Endothelial cell of umbilical vein (primary cell): ENCODE measurements at regions not wholly inside any gene's neighbourhood (a gene's known extent, or its start where the extent isn't known, plus 50 kb on each side); places are given as distances from the start of the nearest gene placed in this dataset.

Experiments used
- BruUV-seq: library from RNA; stranded (reverse); fragments of 400-500 nt; replicated peaks from 2 replicates; lab custom pipeline; 2021; lab: Mats Ljungman, UMichigan
- CTCF ChIA-PET: fragments of 300-600, 350-600 bp; sonication (Branson Sonifier 250); formaldehyde crosslinking; loops from one replicate; lab custom pipeline; 2021; ENCODE audit warnings: antibody characterized with exemption, inconsistent platforms; lab: Charles Lee
- POLR2A ChIA-PET: fragments of 300-600, 350-600 bp; sonication (Branson Sonifier 250); formaldehyde crosslinking; loops from one replicate; lab custom pipeline; 2021; ENCODE audit warnings: antibody characterized with exemption, inconsistent platforms; lab: Charles Lee
- DNase-seq: peaks from one replicate; pipeline ENCODE4 v3.0.0-alpha.2; 2011; ENCODE audit warnings: low read depth, low spot score
- FAIRE-seq: peaks from 2 replicates; lab custom pipeline; 2011; peaks lifted over from hg19 to GRCh38; lab: Jason Lieb, UNC
- H2AFZ ChIP-seq: 2 replicates; pipeline ENCODE4 v1.6.0; 2012; ENCODE audit warnings: low read depth, low read length, control low read depth, inconsistent platforms
- H3K27ac ChIP-seq: 2 replicates; pipeline ENCODE4 v1.5.1; 2011; ENCODE audit warnings: low read depth, mild to moderate bottlenecking, control low read depth, low read length, moderate library complexity; ENCODE audit not compliant: insufficient read depth
- H3K27me3 ChIP-seq, 2 experiments: 2 replicates each; pipeline versions ENCODE4 v1.6.0 to v1.6.1; 2011; ENCODE audit warnings: low read length in 2 of 2, mixed read lengths in 1 of 2; ENCODE audit not compliant: control insufficient read depth in 2 of 2, insufficient read depth in 2 of 2
- H3K36me3 ChIP-seq, 2 experiments: 2 replicates in 1 of 2; 3 replicates in 1 of 2; pipeline ENCODE4 v1.5.1; 2011; ENCODE audit warnings: low read length in 2 of 2, mild to moderate bottlenecking in 1 of 2, moderate library complexity in 1 of 2; ENCODE audit not compliant: control insufficient read depth in 2 of 2, insufficient read depth in 2 of 2; ENCODE audit errors: extremely low read depth in 1 of 2
- H3K4me1 ChIP-seq: 3 replicates; pipeline ENCODE4 v1.5.1; 2011; ENCODE audit warnings: mild to moderate bottlenecking, low read length; ENCODE audit not compliant: control insufficient read depth, insufficient read depth; ENCODE audit errors: extremely low read depth
- H3K4me2 ChIP-seq: 2 replicates; pipeline ENCODE4 v1.6.1; 2011; ENCODE audit warnings: low read length, control low read depth, mixed read lengths; ENCODE audit not compliant: insufficient read depth
- H3K4me3 ChIP-seq, 3 experiments: fragments of 200-600 bp in 1 of 3; sonication (generic), shearing (Covaris generic) in 1 of 3; replicated peaks in 1 of 3; 2 replicates each; pipeline ENCODE4 v1.5.1; 2011 to 2016; ENCODE audit warnings: control low read depth in 3 of 3, low read length in 3 of 3, mild to moderate bottlenecking in 2 of 3, inconsistent platforms in 1 of 3, low read depth in 1 of 3, moderate library complexity in 1 of 3; ENCODE audit not compliant: insufficient read depth in 1 of 3
- H3K79me2 ChIP-seq: 2 replicates; pipeline ENCODE4 v1.6.0; 2012; ENCODE audit warnings: low read length, inconsistent platforms; ENCODE audit not compliant: control insufficient read depth, insufficient read depth
- H3K9ac ChIP-seq: replicated peaks from 2 replicates; pipeline ENCODE3; 2011; ENCODE audit warnings: low read length, control low read depth; ENCODE audit not compliant: insufficient read depth; ENCODE audit errors: extremely low read depth
- H3K9me1 ChIP-seq: replicated peaks from 3 replicates; pipeline ENCODE4 v1.6.0; 2011; ENCODE audit warnings: mild to moderate bottlenecking, low read length; ENCODE audit not compliant: control insufficient read depth, insufficient read depth; ENCODE audit errors: extremely low read depth
- H3K9me3 ChIP-seq: replicated peaks from 2 replicates; pipeline ENCODE4 v1.5.1; 2012; ENCODE audit warnings: low read length, inconsistent platforms; ENCODE audit not compliant: control insufficient read depth, insufficient read depth
- H4K20me1 ChIP-seq: replicated peaks from 2 replicates; pipeline ENCODE3; 2011; ENCODE audit warnings: mild to moderate bottlenecking, low read length; ENCODE audit not compliant: control insufficient read depth, insufficient read depth; ENCODE audit errors: extremely low read depth
- EZH2 ChIP-seq: IDR thresholded peaks from 2 replicates; pipeline ENCODE4 v1.6.1; 2012; ENCODE audit warnings: borderline replicate concordance, low read depth, mild to moderate bottlenecking, moderate library complexity, low read length, inconsistent platforms; ENCODE audit not compliant: severe bottlenecking
- FOS ChIP-seq: IDR thresholded peaks from 2 replicates; pipeline ENCODE4 v1.6.1; 2011; ENCODE audit warnings: mild to moderate bottlenecking, low read length, moderate library complexity, borderline replicate concordance; ENCODE audit not compliant: insufficient read depth
- GATA2 ChIP-seq: IDR thresholded peaks from 2 replicates; pipeline ENCODE4 v1.7.0; 2011; ENCODE audit warnings: low read depth, mild to moderate bottlenecking, moderate library complexity, mixed read lengths, low read length; ENCODE audit not compliant: insufficient read length, insufficient read depth
- JUN ChIP-seq: IDR thresholded peaks from 2 replicates; pipeline ENCODE4 v1.6.1; 2011; ENCODE audit warnings: borderline replicate concordance, low read depth; ENCODE audit not compliant: insufficient read length, insufficient read depth
- MYC ChIP-seq: IDR thresholded peaks from one replicate; pipeline ENCODE4 v1.6.1; 2011; ENCODE audit warnings: mild to moderate bottlenecking, low read depth, low read length
- POLR2A ChIP-seq: IDR thresholded peaks from 2 replicates; pipeline ENCODE4 v1.6.1; 2012; ENCODE audit warnings: low read depth, mild to moderate bottlenecking, control low read depth, low read length
- POLR2AphosphoS5 ChIP-seq: IDR thresholded peaks from 2 replicates; pipeline ENCODE4 v1.6.1; 2012; ENCODE audit warnings: low read depth, mild to moderate bottlenecking, control low read depth, low read length, moderate library complexity; ENCODE audit not compliant: insufficient read depth
- dilution Hi-C: fragments of 300-500 bp; cut with MboI; formaldehyde crosslinking; loops from one replicate; pipeline ENCODE4 v1.15.0; 2019; ENCODE audit warnings: low sequenced_read_pairs; ENCODE audit not compliant: extremely low pct_ligation_motif_present
- intact Hi-C: fragments of 100-400 bp; cut with micrococcal nuclease; formaldehyde crosslinking; loops from one replicate; pipeline ENCODE4 v1.10.0; 2022
- TF ChIP-seq, protein P1 (sequence below), 2 donors: IDR thresholded peaks; 1 replicate in 1 of 2; 2 replicates in 1 of 2; pipeline ENCODE4 v1.5.1; 2011; ENCODE audit warnings: low read length in 2 of 2, mild to moderate bottlenecking in 2 of 2, moderate library complexity in 2 of 2, control low read depth in 1 of 2, inconsistent platforms in 1 of 2, low read depth in 1 of 2; ENCODE audit not compliant: insufficient read depth in 1 of 2; ENCODE audit errors: extremely low read depth in 1 of 2
- TF ChIP-seq, protein P2 (sequence below): IDR thresholded peaks from 2 replicates; pipeline ENCODE4 v1.6.1; 2011; ENCODE audit not compliant: insufficient read depth, insufficient read length

DNA sequence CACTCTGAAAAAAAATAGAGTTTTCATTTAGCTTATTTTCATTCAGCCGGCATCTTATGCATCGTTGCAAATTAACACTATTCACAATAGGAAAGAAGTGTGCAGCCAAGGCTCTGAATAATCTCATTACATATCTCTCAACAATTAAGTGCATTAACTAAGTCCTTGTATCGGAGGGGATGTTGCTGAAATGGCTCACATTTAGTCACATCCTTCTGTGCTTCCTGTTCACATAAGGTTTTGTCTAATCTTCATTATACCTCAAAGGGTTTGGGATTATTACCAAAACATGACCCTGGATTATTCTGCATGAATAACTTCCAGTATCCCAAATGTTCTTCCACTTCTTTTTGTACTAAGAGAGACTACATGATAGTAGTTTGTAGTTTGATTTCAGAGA, 278.0 kb upstream of the GRIA1 start:
- Histone ChIP-seq H3K27me3 (no peaks in the 10 kb centered on the region), H3K4me2 (no peak overlapping the region), H3K79me2 (no peaks in the 10 kb centered on the region), H2AFZ (no peak overlapping the region), H3K9ac (no peak overlapping the region), H3K27ac (no peak overlapping the region), H3K9me3 (no peaks in the 10 kb centered on the region), H3K36me3 (no peaks in the 10 kb centered on the region), H3K4me3 (no peak overlapping the region), H4K20me1 (no peaks in the 10 kb centered on the region), H3K4me1 (no peaks in the 10 kb centered on the region), H3K9me1 (no peaks in the 10 kb centered on the region)
- intact Hi-C loops, result no loop called here
- BruUV-seq, result no TSS peak
- no peak for TF ChIP-seq EZH2
- TF ChIP-seq, protein P1, sequence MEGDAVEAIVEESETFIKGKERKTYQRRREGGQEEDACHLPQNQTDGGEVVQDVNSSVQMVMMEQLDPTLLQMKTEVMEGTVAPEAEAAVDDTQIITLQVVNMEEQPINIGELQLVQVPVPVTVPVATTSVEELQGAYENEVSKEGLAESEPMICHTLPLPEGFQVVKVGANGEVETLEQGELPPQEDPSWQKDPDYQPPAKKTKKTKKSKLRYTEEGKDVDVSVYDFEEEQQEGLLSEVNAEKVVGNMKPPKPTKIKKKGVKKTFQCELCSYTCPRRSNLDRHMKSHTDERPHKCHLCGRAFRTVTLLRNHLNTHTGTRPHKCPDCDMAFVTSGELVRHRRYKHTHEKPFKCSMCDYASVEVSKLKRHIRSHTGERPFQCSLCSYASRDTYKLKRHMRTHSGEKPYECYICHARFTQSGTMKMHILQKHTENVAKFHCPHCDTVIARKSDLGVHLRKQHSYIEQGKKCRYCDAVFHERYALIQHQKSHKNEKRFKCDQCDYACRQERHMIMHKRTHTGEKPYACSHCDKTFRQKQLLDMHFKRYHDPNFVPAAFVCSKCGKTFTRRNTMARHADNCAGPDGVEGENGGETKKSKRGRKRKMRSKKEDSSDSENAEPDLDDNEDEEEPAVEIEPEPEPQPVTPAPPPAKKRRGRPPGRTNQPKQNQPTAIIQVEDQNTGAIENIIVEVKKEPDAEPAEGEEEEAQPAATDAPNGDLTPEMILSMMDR (IDR thresholded peaks at IDR 0.05; ENCODE audit: extremely low read depth in 1 of 2, insufficient read depth in 1 of 2, low read depth in 1 of 2, low read length in 2 of 2), result no peak
- TF ChIP-seq MYC, result no peak
- no peak for TF ChIP-seq POLR2A
- no peak for TF ChIP-seq GATA2
- TF ChIP-seq, protein P2, sequence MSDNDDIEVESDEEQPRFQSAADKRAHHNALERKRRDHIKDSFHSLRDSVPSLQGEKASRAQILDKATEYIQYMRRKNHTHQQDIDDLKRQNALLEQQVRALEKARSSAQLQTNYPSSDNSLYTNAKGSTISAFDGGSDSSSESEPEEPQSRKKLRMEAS, result no peak
- TF ChIP-seq JUN, result no peak
- TF ChIP-seq POLR2AphosphoS5, result no peak
- no peak for TF ChIP-seq FOS
- DNase-seq (no peak), FAIRE-seq (no peak)
- ChIA-PET CTCF (no interaction called here), POLR2A (no interaction called here)
- dilution Hi-C loops, result no loop called here
